ENCODE measurements at regions not wholly inside any gene's neighbourhood (a gene's known extent, or its start where the extent isn't known, plus 50 kb on each side); places are given as distances from the start of the nearest gene placed in this dataset.
A peak's percentile ranks its signal among the peaks of the same experiment; 100 is the strongest.

DNA sequence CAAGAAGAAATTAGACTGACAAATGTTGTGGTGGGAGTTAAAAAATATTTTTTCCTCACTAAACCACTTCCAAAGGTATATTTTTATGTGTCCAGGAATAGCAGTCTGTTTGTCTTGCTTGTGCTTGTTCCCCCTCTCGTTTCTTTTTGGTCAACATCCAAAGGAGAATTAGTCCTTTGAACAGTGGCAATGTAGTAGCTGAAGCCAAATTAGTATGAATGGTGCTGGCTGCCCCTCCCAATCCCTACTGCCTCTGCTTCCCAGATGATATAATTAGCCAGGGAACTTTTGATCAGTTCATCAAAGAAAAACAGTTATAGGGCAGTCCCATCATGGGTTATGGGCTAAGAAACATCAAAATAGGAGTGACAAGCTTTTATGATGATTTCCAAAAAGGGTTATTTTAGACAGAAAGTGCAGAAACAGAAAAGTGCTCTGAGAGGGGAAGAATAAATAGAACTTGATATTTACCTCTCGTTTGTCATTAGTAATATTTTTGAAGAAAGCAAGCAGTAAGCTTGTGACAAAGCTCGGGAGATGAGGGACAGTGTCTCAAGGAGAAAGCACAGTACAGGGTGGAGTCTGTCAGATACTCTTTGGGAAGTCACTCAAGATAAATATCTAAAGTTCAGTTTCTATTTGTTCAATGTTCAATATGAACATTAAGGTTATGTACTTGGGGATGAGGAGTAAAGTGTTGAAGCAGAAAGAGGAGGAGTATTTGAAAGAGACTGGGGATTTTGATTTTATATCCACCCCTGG lies 239.1 kb downstream of the HLX start:
- no peak for DNase-seq
- Histone ChIP-seq H3K27me3 (ENCODE audit: insufficient read depth) (no peaks in the 10 kb centered on the region), H3K9ac (no peak overlapping the region), H3K4me3 (ENCODE audit: low read depth in 2 of 2, low read length in 1 of 2) (no peak overlapping the region), H3K27ac (ENCODE audit: low read depth in 2 of 2, low read length in 1 of 2) (peak overlapping the region; percentile 74 to 88), H3K4me2 (0 out of 2 replicates have a peak overlapping the region, but pooled peaks have one; percentile 23), H4K20me1 (ENCODE audit: insufficient read depth) (no peaks in the 10 kb centered on the region), H3K9me2 (no peaks in the 10 kb centered on the region), H3K9me3 (no peaks in the 10 kb centered on the region), H3K79me2 (ENCODE audit: insufficient read depth) (no peaks in the 10 kb centered on the region), H2AFZ (ENCODE audit: low read depth) (no peak overlapping the region), H3F3A (replicated peaks; ENCODE audit: insufficient read depth) (peaks cover 7% of the 10 kb centered on the region), H3K4me1 (ENCODE audit: control insufficient read depth in 1 of 2, insufficient read depth in 2 of 2, low read depth in 1 of 2, low read length in 1 of 2) (peaks cover 17 to 24% of the 10 kb centered on the region in 2 experiments), H3K36me3 (replicated peaks in 1 of 2; ENCODE audit: control insufficient read depth in 1 of 2, insufficient read depth in 2 of 2, low read length in 1 of 2) (no peaks in the 10 kb centered on the region)
- ChIA-PET POLR2A (no interaction called here), CTCF (interaction anchor here (0.6 to 2.3 kb wide), 4 partner anchors 10 to 318 kb away, joined by 3 to 11 read pairs (median 3); no protein-coding TSS in a partner anchor)
- TF ChIP-seq NFIC (IDR thresholded peaks at IDR 0.05; ENCODE audit: borderline replicate concordance), result no peak
- TF ChIP-seq SMC3 (IDR thresholded peaks at IDR 0.05; ENCODE audit: low read depth, low read length), result no peak
- TF ChIP-seq, protein P1, sequence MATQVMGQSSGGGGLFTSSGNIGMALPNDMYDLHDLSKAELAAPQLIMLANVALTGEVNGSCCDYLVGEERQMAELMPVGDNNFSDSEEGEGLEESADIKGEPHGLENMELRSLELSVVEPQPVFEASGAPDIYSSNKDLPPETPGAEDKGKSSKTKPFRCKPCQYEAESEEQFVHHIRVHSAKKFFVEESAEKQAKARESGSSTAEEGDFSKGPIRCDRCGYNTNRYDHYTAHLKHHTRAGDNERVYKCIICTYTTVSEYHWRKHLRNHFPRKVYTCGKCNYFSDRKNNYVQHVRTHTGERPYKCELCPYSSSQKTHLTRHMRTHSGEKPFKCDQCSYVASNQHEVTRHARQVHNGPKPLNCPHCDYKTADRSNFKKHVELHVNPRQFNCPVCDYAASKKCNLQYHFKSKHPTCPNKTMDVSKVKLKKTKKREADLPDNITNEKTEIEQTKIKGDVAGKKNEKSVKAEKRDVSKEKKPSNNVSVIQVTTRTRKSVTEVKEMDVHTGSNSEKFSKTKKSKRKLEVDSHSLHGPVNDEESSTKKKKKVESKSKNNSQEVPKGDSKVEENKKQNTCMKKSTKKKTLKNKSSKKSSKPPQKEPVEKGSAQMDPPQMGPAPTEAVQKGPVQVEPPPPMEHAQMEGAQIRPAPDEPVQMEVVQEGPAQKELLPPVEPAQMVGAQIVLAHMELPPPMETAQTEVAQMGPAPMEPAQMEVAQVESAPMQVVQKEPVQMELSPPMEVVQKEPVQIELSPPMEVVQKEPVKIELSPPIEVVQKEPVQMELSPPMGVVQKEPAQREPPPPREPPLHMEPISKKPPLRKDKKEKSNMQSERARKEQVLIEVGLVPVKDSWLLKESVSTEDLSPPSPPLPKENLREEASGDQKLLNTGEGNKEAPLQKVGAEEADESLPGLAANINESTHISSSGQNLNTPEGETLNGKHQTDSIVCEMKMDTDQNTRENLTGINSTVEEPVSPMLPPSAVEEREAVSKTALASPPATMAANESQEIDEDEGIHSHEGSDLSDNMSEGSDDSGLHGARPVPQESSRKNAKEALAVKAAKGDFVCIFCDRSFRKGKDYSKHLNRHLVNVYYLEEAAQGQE (IDR thresholded peaks at IDR 0.05; ENCODE audit: low read depth, low read length), result no peak
- TF ChIP-seq MXI1 (IDR thresholded peaks at IDR 0.05; ENCODE audit: low read depth, low read length), result no peak
- TF ChIP-seq EZH2phosphoT487 (IDR thresholded peaks at IDR 0.05; ENCODE audit: borderline replicate concordance, low read depth), result no peak
- no peak for TF ChIP-seq NRF1 (IDR thresholded peaks at IDR 0.05; ENCODE audit: low read depth, low read length)
- TF ChIP-seq, protein P2, sequence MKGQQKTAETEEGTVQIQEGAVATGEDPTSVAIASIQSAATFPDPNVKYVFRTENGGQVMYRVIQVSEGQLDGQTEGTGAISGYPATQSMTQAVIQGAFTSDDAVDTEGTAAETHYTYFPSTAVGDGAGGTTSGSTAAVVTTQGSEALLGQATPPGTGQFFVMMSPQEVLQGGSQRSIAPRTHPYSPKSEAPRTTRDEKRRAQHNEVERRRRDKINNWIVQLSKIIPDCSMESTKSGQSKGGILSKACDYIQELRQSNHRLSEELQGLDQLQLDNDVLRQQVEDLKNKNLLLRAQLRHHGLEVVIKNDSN (IDR thresholded peaks at IDR 0.05; ENCODE audit: borderline replicate concordance, low read depth), result no peak
- no peak for TF ChIP-seq GABPA (IDR thresholded peaks at IDR 0.05; ENCODE audit: low read depth)
- TF ChIP-seq RAD21 (IDR thresholded peaks at IDR 0.05; ENCODE audit: low read length), result no peak
- TF ChIP-seq, protein P3, sequence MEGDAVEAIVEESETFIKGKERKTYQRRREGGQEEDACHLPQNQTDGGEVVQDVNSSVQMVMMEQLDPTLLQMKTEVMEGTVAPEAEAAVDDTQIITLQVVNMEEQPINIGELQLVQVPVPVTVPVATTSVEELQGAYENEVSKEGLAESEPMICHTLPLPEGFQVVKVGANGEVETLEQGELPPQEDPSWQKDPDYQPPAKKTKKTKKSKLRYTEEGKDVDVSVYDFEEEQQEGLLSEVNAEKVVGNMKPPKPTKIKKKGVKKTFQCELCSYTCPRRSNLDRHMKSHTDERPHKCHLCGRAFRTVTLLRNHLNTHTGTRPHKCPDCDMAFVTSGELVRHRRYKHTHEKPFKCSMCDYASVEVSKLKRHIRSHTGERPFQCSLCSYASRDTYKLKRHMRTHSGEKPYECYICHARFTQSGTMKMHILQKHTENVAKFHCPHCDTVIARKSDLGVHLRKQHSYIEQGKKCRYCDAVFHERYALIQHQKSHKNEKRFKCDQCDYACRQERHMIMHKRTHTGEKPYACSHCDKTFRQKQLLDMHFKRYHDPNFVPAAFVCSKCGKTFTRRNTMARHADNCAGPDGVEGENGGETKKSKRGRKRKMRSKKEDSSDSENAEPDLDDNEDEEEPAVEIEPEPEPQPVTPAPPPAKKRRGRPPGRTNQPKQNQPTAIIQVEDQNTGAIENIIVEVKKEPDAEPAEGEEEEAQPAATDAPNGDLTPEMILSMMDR (IDR thresholded peaks at IDR 0.05), result no peak
- TF ChIP-seq MEF2A (IDR thresholded peaks at IDR 0.05; ENCODE audit: borderline replicate concordance, low read depth), result no peak
- TF ChIP-seq ELF1 (IDR thresholded peaks at IDR 0.05), result no peak
- TF ChIP-seq, protein P4, sequence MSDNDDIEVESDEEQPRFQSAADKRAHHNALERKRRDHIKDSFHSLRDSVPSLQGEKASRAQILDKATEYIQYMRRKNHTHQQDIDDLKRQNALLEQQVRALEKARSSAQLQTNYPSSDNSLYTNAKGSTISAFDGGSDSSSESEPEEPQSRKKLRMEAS (IDR thresholded peaks at IDR 0.05; ENCODE audit: low read depth), result no peak
- 45% methylated on average over 3 of the region's 3 CpGs for WGBS (ENCODE audit: low lambda C conversion rate)
